ENCODE measurements at regions not wholly inside any gene's neighbourhood (a gene's known extent, or its start where the extent isn't known, plus 50 kb on each side); places are given as distances from the start of the nearest gene placed in this dataset.

GRCh38 chr5:154588091-154588774 is 110.2 kb upstream of the HAND1 start:
- TF ChIP-seq TEAD4 (IDR thresholded peaks at IDR 0.05) (no peak), RAD21 (IDR thresholded peaks at IDR 0.05; ENCODE audit: low read depth) (no peak), YY1 (IDR thresholded peaks at IDR 0.05; ENCODE audit: low read depth) (no peak), FOXM1 (IDR thresholded peaks at IDR 0.05; ENCODE audit: borderline replicate concordance, low read depth) (no peak)
